HT-29 (cell line): ENCODE measurements at regions not wholly inside any gene's neighbourhood (a gene's known extent, or its start where the extent isn't known, plus 50 kb on each side); places are given as distances from the start of the nearest gene placed in this dataset.
A peak's percentile ranks its signal among the peaks of the same experiment; 100 is the strongest.
"Not testable (repeated sequence)": the region's sequence is repeated elsewhere in the genome, so short reads cannot be mapped to it uniquely, and the experiment has no call there.

Experiments used
- DNase-seq: peaks from one replicate; pipeline ENCODE4 v3.0.0-alpha.2; 2015; ENCODE audit warnings: low spot score

GRCh38 chr20:19868441-19868840 lies 110.4 kb downstream of the RIN2 start:
- DNase-seq: no peak

- no peak for DNase-seq
Measured at GRCh38 chr20:19872001-19872400, 113.9 kb downstream of the RIN2 start.

GRCh38 chr20:19874040-19874727 lies 116.1 kb downstream of the RIN2 start:
- no peak for DNase-seq

DNA sequence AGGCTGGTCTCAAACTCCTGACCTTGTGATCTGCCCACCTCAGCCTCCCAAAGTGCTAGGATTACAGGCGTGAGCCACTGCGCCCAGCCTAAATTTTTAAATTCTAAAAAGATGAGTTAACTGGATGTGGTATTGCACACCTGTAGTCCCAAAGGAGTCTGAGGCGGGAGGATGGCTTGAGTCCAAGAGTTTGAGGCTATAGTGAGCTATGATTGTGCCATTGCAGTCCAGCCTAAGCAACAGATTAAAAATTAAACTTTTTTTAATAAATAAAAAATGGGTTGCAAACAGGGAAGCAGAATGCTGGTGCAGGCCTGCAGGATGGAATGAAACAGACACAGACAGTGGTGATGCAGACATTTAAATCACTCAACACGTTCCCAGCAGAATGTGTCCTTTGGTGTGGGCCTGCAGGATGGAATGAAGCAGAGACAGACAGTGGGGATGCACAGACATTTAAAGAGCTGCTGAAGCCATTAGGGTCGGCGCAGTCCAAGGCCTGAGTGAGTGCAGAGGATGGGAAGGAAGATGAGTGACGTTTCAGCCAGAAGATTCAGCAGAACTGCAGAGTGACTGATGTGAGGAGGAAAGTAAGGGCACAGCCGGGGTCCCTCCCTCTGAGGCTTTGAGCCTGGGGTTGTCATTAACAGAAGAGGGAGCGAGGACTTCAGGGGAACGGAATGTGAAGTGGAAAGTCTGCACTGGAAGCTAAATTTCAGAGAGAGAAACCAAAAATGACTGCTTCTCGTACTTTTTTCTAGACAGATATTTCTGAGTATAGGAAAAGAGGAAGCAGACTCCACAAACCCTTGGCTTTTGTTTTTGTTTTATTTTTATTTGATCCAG lies 117.5 kb downstream of the RIN2 start:
- no peak for DNase-seq

DNA sequence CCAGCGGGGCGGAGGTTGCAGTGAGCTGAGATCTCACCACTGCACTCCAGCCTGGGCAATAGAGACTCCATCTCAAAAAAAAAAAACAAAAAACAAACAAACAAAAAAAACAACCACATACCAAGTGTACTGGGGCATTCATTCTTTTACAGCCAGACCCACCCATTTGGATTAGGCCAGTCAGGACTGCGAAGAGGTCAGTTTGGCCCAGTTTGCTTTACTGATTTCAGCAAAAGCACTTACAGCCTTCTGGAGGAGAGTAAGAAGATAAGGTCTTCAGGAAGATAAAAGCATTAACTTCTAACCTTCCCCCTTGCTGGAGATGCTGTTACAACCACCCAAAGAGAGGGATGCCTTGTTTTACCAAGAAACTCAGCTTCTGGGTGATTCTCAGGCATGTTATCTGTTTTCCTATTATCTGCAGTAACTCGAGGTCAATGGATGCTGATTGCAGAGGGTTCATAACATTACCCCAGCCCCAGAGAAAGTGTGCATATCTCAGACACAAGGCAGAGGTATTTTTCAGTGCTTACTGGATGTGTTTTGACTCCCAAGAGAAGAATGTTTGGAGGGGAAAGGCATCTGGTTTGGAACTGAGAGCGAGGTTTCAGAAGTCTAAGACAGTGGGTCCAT lies 118.9 kb downstream of the RIN2 start:
- no peak for DNase-seq

DNA sequence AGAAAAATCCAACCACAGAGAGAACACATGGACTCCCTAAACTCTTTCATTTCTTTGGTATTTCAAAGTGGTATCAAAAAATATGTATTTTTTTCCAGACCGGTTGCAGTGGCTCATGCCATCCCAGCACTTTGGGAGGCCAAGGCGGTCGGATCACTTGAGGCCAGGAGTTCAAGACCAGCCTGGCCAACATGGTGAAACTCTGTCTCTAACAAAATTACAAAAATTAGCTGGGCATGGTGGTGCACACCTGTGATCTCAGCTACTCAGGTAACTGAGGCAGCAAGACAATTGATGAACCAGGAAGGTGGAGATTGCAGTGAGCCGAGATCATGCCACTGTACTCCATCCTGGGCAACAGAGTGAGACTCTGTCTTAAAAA lies 121.8 kb downstream of the RIN2 start:
- DNase-seq: not testable (repeated sequence)

DNA sequence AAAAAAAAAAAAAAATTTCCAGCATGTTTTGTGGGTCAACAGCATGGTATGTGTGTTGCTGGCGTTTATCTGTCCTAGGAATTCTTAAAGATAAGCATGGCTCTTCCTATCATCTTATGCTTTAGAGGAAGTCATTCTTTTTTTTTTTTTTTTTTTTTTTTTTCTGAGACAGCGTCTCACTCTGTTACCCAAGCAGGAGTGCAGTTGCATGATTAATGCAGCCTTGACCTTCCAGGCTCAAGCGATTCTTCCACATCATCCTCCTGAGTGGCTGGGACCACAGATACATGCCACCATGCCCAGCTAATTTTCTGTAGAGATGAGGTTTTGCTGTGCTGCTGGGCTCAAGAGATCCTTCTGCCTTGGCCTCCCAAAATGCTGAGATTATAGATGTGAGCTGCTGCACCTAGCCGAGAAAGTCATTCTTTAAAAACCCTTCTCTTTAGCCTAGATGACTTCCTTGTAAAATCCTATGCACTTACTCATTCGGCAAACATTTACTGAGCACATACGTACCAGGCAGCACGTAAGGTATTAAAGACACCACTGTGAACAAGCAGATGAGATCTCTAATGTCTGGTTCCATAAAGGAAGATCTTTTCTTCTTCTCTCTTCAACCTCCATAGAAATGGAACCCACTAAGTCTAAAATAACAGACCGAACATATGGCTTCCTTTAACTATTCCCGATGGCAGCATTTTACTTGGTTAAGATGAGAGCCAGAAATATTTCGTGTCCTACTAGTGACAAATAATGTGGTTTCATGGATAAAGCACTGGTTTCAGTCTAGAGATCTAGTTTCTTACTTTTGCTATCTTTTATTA lies 122.4 kb downstream of the RIN2 start:
- DNase-seq: peak; percentile 84

DNA sequence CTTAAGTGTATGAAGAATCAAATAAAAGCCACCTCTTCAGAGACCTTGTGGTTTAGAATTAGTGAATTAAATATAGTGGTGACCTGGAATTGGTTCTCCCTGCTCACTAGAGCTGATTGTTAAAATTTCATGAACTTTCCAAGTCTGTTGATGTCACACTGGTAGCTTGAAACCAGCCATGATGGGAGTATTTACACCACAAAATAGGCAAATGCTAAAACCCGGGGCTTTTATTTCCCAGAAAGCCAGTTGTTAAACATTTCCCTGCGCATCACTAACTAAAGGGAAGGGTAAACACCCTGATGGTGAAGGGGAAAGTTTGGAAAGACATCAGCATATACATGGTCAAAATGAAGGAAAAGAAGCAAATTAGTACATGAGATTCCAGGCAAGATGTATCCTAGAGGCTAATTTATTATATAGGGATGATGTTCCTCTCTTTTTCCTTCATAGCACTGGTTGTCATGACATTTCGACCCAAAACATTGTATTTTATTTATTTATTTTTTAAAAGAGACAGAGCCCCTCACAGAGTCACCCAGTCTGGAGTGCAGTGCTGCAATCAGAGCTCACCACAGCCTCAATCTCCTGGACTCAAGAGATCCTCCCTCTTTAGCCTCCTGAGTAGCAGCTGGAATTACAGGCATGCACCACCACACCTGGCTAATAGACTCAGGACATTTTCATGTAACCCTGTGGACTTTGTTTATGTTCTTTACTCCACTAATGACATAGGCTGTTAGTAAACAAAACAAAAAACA lies 123.2 kb downstream of the RIN2 start:
- DNase-seq: no peak

GRCh38 chr20:19881990-19882389 lies 123.9 kb downstream of the RIN2 start:
- DNase-seq: no peak

DNA sequence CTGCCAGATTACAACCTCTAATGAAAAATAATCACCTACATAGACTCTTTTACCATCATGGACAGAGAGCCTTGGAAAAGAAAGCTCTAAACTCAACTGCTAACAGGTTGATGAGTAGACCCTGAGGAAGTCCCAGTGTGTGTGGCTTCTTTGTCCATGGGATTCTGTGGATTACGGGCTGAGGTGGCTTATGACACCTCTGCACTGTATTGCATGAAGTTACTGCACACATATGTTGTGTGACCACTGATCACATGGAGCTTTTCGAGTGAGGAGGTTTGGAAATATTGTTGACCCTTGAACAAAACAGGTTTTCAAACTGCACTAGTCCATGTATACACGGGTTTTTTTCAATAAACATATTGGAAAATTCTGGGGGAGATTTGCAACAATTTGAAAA lies 124.4 kb downstream of the RIN2 start:
- no peak for DNase-seq

GRCh38 chr20:19883501-19883900 lies 125.4 kb downstream of the RIN2 start:
- no peak for DNase-seq

DNA sequence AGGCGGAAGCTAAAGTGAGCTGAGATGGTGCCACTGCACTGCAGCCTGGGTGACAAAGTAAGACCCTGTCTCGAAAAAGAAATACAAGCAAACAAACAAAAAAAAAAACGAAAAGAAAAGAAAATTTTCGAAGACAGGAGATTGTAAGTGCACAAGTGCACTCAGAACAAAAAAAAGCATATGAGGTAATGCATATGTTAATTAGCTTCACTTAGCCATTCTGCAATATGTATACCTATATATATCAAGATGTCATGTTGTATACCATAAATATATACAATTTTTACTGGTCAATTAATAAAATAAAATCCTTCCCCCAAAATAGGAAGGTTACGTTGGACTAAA lies 127.5 kb downstream of the RIN2 start:
- peak; percentile 32 for DNase-seq

DNA sequence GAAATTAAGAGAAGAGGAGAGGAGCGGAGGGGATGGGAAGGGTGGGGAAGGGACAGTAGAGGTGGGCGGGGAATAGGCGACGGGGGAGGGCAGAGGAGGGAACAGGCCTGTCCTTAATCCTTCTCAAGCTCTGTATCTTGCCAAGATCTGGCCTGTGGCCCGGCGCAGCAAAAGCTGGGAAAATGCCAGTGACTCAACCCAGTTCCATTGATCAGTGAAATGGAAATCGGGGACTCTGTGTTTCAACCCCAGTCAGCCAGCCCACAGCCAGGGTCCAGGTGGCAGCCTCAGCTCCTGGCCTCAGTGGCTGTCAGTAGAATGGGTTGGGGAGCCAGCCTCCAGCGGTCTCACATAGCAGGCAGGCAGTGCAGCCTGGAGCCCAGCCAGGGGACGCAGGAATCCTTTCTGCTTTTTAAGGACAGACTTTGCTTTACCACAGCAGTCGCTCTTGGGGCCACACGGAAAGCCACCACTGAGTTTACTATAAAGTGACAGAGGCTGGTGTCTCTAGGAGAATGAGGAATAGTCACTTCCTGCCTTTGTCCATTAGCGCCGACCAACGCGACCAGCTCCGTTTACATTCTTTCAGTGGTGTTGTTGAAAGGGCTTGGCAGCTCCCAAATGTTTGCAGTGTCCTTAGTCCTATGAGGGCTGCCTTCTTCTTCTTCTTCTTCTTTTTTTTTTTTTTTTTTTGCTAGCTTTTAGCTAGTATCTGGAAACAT lies 128.0 kb downstream of the RIN2 start:
- peak; percentile 86 for DNase-seq

DNA sequence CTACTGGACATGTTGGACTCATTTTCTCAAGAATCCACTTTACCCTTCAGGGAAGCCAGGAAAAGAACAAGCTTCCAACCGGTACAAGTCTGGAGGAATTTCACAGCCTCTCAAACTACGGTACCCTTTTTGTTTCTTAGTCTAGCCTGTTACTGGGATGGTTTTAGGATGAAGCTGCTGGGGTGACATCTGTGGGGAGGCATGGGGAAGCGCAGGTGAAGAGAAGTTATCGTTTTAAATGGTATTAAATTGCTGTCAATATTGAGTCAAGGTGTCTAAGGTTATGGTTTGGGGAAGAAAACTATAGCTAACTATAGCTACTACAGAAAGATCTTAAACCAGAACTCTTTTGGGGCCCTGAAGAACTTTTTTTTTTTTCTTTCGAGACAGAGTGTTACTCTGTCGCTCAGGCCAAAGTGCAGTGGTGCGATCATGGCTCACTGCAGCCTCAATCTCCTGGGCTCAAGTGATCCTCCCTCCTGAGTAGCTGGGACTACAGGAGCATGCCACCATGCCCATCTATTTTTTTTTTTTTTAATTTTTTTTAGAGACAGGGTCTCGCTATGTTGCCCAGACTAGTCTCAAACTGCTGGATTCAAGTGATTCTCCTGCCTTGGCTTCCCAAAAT lies 128.7 kb downstream of the RIN2 start:
- DNase-seq: peak; percentile 69

- peak; percentile 43 for DNase-seq
Measured at GRCh38 chr20:19887556-19888268, 129.4 kb upstream of the NAA20 start.

DNA sequence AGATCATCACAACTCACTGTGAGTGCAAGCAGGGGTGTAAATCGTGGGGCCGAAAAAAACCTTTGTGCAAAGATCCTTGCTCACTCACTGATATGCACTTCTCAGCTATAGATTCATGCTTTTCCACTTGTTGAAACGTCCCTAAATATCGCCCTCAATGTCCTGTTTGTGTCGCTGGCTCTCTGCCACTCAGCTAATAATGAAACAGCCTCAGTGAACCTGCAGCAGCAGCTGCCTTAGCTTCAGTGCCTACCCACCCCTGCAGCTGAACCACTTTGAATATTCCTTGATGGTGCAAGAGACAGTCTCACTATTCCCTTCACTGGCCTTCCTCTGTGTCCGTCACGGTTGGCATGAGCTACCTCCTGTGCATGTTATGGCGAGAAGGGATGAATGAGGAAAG lies 128.9 kb upstream of the NAA20 start:
- peak; percentile 63 for DNase-seq

DNA sequence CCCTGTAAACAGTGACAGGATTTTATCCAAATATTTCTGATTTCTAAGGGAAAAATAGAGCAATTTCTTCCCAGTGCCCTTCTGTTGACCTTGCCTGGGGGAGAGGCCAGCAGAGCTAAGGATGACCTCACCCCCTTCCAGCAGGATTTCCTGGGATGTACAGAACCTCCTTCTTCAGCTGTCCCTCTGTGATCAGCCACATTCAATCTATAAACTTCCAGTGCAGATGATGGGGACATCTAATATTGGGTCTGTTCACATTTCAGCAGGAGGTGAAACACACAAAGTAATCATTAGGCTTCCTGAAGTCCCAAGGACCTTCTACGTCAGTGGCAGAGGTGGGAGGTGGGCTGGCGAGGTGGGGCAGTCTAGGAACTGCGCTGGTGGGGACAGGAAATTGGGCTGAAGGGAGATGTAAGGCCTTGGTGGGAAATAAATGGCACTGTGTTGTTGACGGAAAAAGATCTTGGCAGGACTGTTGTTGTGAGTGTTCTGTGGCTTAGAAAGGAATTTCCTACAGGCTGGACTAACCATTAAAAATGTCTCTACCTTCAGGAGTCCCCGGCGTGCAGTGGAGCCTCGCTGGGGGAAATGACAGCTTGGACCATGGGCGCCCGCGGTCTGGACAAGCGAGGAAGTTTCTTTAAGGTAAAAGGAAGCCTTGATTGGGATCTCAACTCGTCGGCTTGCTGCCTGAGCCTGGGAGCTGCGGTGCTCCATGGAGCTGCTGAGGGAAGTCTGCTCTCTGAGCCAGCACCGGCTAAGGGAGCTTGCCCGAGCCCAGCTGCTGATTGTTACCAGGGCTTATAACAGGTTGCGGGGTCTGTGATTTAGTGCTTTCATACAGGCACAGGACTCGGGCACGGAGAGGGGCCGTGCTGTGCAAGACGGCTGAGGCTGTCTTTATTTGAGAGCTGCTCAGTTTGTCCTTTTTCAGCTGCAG lies 127.9 kb upstream of the NAA20 start:
- DNase-seq: peak; percentile 71

GRCh38 chr20:19890445-19891051 lies 126.6 kb upstream of the NAA20 start:
- DNase-seq: peak; percentile 86
